ENCODE measurements at regions not wholly inside any gene's neighbourhood (a gene's known extent, or its start where the extent isn't known, plus 50 kb on each side); places are given as distances from the start of the nearest gene placed in this dataset.

DNA sequence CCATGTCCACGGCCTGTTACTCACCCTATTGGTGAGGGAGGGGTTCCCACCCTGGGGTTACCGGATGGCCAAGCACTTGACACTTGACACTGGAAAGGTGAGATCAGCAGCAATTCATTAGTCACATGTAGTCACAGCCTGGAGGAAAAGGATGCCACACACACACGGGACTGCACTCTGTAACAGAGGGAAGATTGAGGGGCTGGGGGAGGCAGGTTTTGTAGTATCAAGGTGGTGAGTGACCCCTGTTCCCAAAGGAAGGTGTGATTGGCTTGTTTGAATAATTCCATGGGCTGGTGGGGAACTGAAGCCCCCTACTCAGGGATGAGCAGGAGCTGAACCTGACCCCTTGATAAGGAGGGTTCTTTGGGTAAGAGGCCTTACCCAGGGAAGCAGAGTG lies 96.0 kb upstream of the HELT start:
- DNase-seq (ENCODE audit: low read depth), result no peak
- H3K4me3 ChIP-seq (ENCODE audit: low read length), result no peak overlapping the region
- TF ChIP-seq, protein P1, sequence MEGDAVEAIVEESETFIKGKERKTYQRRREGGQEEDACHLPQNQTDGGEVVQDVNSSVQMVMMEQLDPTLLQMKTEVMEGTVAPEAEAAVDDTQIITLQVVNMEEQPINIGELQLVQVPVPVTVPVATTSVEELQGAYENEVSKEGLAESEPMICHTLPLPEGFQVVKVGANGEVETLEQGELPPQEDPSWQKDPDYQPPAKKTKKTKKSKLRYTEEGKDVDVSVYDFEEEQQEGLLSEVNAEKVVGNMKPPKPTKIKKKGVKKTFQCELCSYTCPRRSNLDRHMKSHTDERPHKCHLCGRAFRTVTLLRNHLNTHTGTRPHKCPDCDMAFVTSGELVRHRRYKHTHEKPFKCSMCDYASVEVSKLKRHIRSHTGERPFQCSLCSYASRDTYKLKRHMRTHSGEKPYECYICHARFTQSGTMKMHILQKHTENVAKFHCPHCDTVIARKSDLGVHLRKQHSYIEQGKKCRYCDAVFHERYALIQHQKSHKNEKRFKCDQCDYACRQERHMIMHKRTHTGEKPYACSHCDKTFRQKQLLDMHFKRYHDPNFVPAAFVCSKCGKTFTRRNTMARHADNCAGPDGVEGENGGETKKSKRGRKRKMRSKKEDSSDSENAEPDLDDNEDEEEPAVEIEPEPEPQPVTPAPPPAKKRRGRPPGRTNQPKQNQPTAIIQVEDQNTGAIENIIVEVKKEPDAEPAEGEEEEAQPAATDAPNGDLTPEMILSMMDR (IDR thresholded peaks at IDR 0.05; ENCODE audit: insufficient read depth, low read depth, low read length, missing control alignments), result no peak

GRCh38 chr4:184924516-184924915 lies 93.8 kb upstream of the HELT start:
- H3K4me3 ChIP-seq (ENCODE audit: low read length), result no peak overlapping the region
- DNase-seq (ENCODE audit: low read depth), result no peak
- TF ChIP-seq, protein P1 (IDR thresholded peaks at IDR 0.05; ENCODE audit: insufficient read depth, low read depth, low read length, missing control alignments), result no peak

DNA sequence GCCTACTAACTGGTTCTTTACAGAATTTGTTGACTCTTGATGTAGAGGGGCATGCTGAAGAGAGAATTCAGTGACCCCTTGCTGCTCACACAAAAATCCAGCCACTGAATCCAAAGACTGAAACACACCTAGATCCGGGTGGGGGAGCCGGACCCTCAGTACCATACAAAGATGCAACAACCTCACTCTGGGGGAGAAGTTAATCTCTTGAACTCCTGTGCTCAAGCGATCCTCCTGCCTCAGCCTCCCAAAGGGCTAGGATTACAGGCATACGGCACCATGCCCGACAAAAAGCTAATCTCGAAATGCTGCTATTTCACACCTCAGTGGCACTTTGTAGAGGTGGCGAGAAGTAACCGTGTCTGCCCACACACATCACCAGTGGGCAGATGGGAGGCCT lies 88.8 kb upstream of the HELT start:
- no peak for DNase-seq (ENCODE audit: low read depth)
- TF ChIP-seq, protein P1 (IDR thresholded peaks at IDR 0.05; ENCODE audit: insufficient read depth, low read depth, low read length, missing control alignments), result no peak
- no peak overlapping the region for H3K4me3 ChIP-seq (ENCODE audit: low read length)

DNA sequence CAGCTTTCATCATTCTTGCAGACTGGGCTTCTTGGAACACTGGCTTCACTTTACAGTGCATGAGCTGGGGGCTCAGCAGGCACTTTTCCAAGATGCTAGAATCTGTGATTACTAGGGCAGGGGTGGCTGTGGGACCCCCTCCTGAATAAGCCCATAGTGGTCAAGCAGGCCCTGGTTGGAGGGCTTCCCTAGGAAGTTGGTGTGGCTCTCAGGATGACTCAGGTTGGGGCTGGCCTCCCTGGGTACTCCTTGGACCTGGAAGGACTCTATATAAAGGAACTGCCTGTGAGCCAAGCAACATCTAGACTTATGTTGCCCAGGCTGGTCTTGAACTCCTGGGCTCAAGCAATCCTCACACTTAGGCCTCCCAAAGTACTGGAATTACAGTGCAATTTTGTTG lies 88.3 kb upstream of the HELT start:
- DNase-seq (ENCODE audit: low read depth), result no peak
- H3K4me3 ChIP-seq (ENCODE audit: low read length), result no peak overlapping the region
- TF ChIP-seq, protein P1 (IDR thresholded peaks at IDR 0.05; ENCODE audit: insufficient read depth, low read depth, low read length, missing control alignments), result no peak

- H3K4me3 ChIP-seq (ENCODE audit: low read length), result no peak overlapping the region
- TF ChIP-seq, protein P1 (IDR thresholded peaks at IDR 0.05; ENCODE audit: insufficient read depth, low read depth, low read length, missing control alignments), result no peak
- no peak for DNase-seq (ENCODE audit: low read depth)
These were observed 85.9 kb upstream of the HELT start for GRCh38 chr4:184932343-184932742.

GRCh38 chr4:184933311-184933710 lies 85.0 kb upstream of the HELT start:
- no peak for DNase-seq (ENCODE audit: low read depth)
- H3K4me3 ChIP-seq (ENCODE audit: low read length), result no peak overlapping the region
- TF ChIP-seq, protein P1 (IDR thresholded peaks at IDR 0.05; ENCODE audit: insufficient read depth, low read depth, low read length, missing control alignments), result no peak

DNA sequence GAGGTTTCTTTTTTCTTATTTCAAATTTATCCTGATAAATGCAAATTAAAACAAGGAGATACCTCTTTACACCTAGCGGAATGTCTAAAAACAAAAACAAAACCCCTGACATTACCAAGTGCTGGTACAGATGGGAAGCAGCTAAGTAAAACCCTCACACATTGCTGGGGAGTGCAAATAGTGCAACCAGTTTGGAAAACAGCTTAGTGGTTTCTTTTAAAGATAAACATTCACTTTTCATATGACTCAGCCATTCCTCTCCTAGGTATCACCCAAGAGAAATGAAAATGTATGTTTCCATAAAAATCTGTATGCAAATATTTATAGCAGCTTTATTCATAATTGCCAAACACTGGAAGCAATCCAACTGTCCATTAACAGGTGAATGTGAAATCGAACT lies 84.1 kb upstream of the HELT start:
- TF ChIP-seq, protein P1 (IDR thresholded peaks at IDR 0.05; ENCODE audit: insufficient read depth, low read depth, low read length, missing control alignments), result no peak
- no peak for DNase-seq (ENCODE audit: low read depth)
- H3K4me3 ChIP-seq (ENCODE audit: low read length), result no peak overlapping the region
